GM12875 (cell line): ENCODE measurements at regions not wholly inside any gene's neighbourhood (a gene's known extent, or its start where the extent isn't known, plus 50 kb on each side); places are given as distances from the start of the nearest gene placed in this dataset.
"Not testable (repeated sequence)": the region's sequence is repeated elsewhere in the genome, so short reads cannot be mapped to it uniquely, and the experiment has no call there.

Experiments used
- H3K4me3 ChIP-seq: one replicate; pipeline ENCODE4 v1.5.1; 2011; ENCODE audit warnings: low read depth, low read length, control low read depth
- TF ChIP-seq, protein P1 (sequence below): IDR thresholded peaks from 2 replicates; pipeline ENCODE4 v1.5.1; 2011; ENCODE audit warnings: low read depth, mild to moderate bottlenecking, control low read depth, inconsistent platforms, low read length, moderate library complexity, borderline replicate concordance; ENCODE audit not compliant: insufficient read depth

DNA sequence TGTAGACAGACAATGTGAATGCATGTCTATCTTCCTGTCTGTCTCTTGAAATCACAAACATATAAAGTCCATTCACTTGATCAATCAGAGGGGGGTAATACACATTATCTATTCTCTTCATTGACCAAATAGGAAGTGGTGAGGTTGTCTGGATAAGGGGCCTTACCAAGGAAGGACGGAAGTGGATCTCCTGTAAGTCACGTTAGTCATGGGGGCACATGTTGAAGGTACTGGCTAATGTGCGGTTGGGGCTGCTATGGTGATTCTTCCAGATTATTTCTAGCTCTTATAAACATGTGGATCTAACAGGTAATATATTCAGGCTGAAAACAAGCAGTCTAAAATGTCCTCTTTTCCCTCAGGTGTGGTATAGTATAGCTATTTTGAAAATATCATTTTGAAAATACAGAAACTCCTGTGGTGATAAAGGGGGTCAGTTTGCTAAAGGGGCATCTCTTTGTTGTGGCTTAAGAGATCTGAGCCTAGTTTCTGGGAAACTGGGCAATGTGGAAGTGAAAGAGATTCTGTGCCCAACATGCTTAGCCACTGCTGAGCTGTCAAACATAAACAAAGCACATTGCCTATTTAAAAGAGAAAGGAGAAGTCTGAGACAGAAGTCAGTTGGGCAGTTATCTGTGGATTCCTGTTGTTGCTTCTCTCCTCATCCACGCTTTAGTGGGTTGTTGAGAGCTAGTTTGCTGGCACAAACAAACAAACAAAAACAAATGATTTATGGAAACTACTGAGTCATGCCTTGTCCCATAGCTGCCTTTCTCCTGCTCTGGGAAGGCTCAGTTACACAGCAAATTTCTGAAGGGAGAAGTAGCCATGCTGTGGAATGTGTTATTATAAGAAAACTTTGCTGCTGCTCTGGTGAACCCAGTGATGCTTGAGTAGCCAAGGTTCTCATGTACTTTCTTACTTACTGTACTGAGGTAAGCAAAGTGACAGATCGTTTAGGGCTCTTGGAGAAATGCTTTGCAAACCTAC, 166.9 kb downstream of the HLX start:
- TF ChIP-seq, protein P1, sequence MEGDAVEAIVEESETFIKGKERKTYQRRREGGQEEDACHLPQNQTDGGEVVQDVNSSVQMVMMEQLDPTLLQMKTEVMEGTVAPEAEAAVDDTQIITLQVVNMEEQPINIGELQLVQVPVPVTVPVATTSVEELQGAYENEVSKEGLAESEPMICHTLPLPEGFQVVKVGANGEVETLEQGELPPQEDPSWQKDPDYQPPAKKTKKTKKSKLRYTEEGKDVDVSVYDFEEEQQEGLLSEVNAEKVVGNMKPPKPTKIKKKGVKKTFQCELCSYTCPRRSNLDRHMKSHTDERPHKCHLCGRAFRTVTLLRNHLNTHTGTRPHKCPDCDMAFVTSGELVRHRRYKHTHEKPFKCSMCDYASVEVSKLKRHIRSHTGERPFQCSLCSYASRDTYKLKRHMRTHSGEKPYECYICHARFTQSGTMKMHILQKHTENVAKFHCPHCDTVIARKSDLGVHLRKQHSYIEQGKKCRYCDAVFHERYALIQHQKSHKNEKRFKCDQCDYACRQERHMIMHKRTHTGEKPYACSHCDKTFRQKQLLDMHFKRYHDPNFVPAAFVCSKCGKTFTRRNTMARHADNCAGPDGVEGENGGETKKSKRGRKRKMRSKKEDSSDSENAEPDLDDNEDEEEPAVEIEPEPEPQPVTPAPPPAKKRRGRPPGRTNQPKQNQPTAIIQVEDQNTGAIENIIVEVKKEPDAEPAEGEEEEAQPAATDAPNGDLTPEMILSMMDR: no peak

GRCh38 chr1:221051391-221051790, 172.1 kb downstream of the HLX start:
- not testable (repeated sequence) for H3K4me3 ChIP-seq

More for the DNA sequence above, 166.9 kb downstream of the HLX start:
- no peak overlapping the region for H3K4me3 ChIP-seq

DNA sequence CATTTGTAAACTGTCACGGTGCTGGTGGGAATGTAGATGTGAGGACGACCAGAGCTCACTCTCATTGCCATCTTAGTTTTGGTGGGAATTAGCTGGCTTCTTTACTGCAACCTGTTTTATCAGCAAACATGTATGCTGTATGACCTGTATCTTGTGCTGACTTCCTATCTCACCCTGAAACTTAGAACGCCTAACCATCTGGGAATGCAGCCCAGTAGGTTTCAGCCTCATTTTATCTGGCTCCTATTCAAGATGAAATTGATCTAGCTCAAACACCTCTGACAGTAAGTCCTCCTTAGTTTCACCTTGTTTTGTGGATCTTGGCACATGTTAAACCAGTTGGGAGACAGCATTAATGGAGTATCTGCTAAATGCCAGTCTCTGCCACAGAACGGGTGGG, 174.6 kb downstream of the HLX start:
- TF ChIP-seq, protein P1: no peak
- H3K4me3 ChIP-seq: no peak overlapping the region

DNA sequence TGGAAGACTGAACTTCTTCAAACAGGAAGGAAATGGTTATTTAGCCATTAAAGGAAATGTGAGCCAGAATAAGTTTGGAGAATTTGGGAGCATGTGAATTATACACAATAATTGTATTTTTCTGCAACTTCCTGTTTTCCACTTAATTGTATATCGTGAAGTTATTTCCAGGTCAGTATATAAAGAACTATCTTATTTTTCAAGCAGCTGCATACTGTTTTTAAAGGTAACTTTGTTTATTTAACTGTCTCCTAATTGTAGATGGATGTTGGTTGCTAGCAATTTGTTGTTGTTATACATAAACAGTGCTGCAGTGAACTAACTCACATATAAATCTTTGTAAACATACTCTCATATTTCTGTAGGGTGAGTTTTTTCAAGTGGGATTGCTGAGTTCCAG, 180.3 kb downstream of the HLX start:
- TF ChIP-seq, protein P1: no peak
- H3K4me3 ChIP-seq: no peak overlapping the region

GRCh38 chr1:221063651-221064050, 184.4 kb downstream of the HLX start:
- TF ChIP-seq, protein P1: no peak
- no peak overlapping the region for H3K4me3 ChIP-seq

DNA sequence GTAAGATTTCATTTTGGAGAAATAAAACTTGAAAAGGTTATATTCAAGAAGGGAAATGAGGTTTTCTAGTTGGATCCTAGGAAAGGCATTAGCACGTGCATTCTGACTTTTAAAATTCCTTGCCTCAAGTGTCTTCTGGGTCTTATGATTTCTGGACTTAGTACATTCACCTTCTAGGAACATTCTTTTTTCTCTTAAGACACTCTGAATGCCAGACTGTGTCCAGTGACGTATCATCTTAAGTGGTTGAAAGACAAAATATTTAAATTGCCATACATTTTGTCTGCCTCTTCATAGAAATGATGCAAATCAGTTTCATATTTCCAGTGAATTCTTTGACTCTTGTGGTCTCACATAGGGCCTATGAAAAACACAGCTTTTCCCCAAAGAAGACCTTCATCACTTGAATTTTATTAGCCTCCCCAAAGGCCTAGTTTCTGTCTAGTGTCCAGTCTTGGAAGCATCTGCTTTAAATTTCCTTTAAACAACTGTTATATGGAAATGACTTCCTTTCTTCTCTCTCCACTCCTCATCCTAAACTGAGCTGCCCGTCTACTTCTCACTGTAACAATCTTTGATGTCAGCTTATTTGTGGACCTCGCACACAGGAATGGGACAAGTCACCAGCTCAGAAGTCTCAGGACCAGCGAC, 187.2 kb downstream of the HLX start:
- TF ChIP-seq, protein P1: no peak

GRCh38 chr1:221067721-221068120, 188.5 kb downstream of the HLX start:
- no peak overlapping the region for H3K4me3 ChIP-seq
- TF ChIP-seq, protein P1: no peak

More for the DNA sequence above, 187.2 kb downstream of the HLX start:
- no peak overlapping the region for H3K4me3 ChIP-seq
